Thyroid gland (tissue), 4 donors: ENCODE measurements at regions not wholly inside any gene's neighbourhood (a gene's known extent, or its start where the extent isn't known, plus 50 kb on each side); places are given as distances from the start of the nearest gene placed in this dataset.

Experiments used
- POLR2A ChIP-seq, 2 donors: fragments of 450-650 bp; IDR thresholded peaks; one replicate each; pipeline ENCODE4 v1.6.1; 2017; ENCODE audit warnings: antibody characterized with exemption in 2 of 2, mild to moderate bottlenecking in 2 of 2, moderate library complexity in 1 of 2
- TF ChIP-seq, protein P1 (sequence below), 6 experiments: fragments of 200-600 bp in 3 of 6; fragments of 450-650 bp in 3 of 6; sonication (generic) in 3 of 6; IDR thresholded peaks; one replicate each; pipeline ENCODE4 v1.5.1; 2016 to 2019; ENCODE audit warnings: antibody characterized with exemption in 6 of 6, mild to moderate bottlenecking in 2 of 6, inconsistent platforms in 1 of 6, moderate library complexity in 1 of 6

DNA sequence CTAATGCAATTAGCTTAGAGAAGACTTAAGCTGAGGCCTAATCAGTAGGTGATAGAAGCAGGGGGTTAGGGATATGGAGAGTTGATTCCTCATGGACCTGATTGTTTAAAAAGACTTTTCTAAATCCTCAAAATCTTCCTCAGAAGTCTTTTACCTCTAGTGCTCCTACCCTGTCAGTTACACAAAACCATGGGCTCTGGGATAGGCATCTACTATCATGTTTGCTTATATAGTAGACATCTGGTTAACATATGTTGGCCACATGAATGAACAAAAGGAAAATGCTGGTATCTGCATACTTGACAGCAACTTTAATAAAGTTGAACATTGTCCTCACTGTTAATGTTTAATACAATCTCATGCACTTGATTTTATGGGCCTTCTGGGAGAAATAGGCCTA is 61.5 kb upstream of the FKBP1C start:
- TF ChIP-seq, protein P1, sequence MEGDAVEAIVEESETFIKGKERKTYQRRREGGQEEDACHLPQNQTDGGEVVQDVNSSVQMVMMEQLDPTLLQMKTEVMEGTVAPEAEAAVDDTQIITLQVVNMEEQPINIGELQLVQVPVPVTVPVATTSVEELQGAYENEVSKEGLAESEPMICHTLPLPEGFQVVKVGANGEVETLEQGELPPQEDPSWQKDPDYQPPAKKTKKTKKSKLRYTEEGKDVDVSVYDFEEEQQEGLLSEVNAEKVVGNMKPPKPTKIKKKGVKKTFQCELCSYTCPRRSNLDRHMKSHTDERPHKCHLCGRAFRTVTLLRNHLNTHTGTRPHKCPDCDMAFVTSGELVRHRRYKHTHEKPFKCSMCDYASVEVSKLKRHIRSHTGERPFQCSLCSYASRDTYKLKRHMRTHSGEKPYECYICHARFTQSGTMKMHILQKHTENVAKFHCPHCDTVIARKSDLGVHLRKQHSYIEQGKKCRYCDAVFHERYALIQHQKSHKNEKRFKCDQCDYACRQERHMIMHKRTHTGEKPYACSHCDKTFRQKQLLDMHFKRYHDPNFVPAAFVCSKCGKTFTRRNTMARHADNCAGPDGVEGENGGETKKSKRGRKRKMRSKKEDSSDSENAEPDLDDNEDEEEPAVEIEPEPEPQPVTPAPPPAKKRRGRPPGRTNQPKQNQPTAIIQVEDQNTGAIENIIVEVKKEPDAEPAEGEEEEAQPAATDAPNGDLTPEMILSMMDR (IDR thresholded peaks at IDR 0.05) = no peak
- no peak for TF ChIP-seq POLR2A (IDR thresholded peaks at IDR 0.05)
